PC-9 (cell line): ENCODE measurements at regions not wholly inside any gene's neighbourhood (a gene's known extent, or its start where the extent isn't known, plus 50 kb on each side); places are given as distances from the start of the nearest gene placed in this dataset.

Experiments used
- BruUV-seq: library from RNA; stranded (reverse); fragments of 400-500 nt; replicated peaks from 2 replicates; lab custom pipeline; 2021; lab: Mats Ljungman, UMichigan
- CTCF ChIA-PET: fragments of 300-600 bp; sonication (Branson Sonifier 250); formaldehyde crosslinking; loops from one replicate; lab custom pipeline; 2022; ENCODE audit warnings: antibody characterized with exemption; lab: Charles Lee
- POLR2A ChIA-PET: fragments of 300-600 bp; sonication (Branson Sonifier 250); formaldehyde crosslinking; loops from one replicate; lab custom pipeline; 2022; ENCODE audit warnings: antibody characterized with exemption; ENCODE audit not compliant: unreplicated experiment; lab: Charles Lee
- DNase-seq, 2 experiments: peaks; one replicate each; pipeline versions ENCODE4 v3.0.0 to v3.0.0-alpha.2; 2015 to 2022; ENCODE audit warnings: mixed read lengths in 1 of 2
- H2AFZ ChIP-seq: fragments of 200-600 bp; sonication (generic); 2 replicates; pipeline ENCODE4 v1.8.1; 2017; ENCODE audit warnings: antibody characterized with exemption
- H3F3A ChIP-seq: fragments of 200-600 bp; sonication (generic); 2 replicates; pipeline ENCODE4 v1.8.1; 2017; ENCODE audit warnings: antibody characterized with exemption, mild to moderate bottlenecking, low read depth; ENCODE audit not compliant: insufficient read depth
- H3K27ac ChIP-seq: fragments of 200-600 bp; sonication (generic); 2 replicates; pipeline ENCODE4 v1.6.1; 2016; ENCODE audit warnings: mixed run types
- H3K27me3 ChIP-seq: fragments of 200-600 bp; sonication (generic); 2 replicates; pipeline ENCODE4 v1.6.1; 2016; ENCODE audit warnings: low read depth, mixed run types; ENCODE audit not compliant: insufficient read depth
- H3K36me3 ChIP-seq: fragments of 200-600 bp; sonication (generic); 2 replicates; pipeline ENCODE4 v1.6.1; 2016; ENCODE audit warnings: low read depth, mixed run types
- H3K4me1 ChIP-seq: fragments of 200-600 bp; sonication (generic); replicated peaks from 2 replicates; pipeline ENCODE4 v1.6.1; 2016; ENCODE audit warnings: mixed run types; ENCODE audit not compliant: insufficient read depth
- H3K4me2 ChIP-seq: fragments of 200-600 bp; sonication (generic); 2 replicates; pipeline ENCODE4 v1.6.1; 2017; ENCODE audit warnings: mixed run types
- H3K4me3 ChIP-seq: fragments of 200-600 bp; sonication (generic); 2 replicates; pipeline ENCODE4 v1.6.1; 2016; ENCODE audit warnings: mixed run types
- H3K79me2 ChIP-seq: fragments of 200-600 bp; sonication (generic); 2 replicates; pipeline ENCODE4 v1.6.1; 2017; ENCODE audit warnings: low read depth, mixed run types
- H3K9me2 ChIP-seq: fragments of 200-600 bp; sonication (generic); 2 replicates; pipeline ENCODE4 v1.8.1; 2017; ENCODE audit warnings: mild to moderate bottlenecking; ENCODE audit not compliant: insufficient read depth
- H3K9me3 ChIP-seq: fragments of 200-600 bp; sonication (generic); 2 replicates; pipeline ENCODE4 v1.8.1; 2016; ENCODE audit warnings: low read depth; ENCODE audit not compliant: insufficient read depth
- H4K20me1 ChIP-seq: fragments of 200-600 bp; sonication (generic); 2 replicates; pipeline ENCODE4 v1.8.1; 2017; ENCODE audit not compliant: insufficient read depth
- CTCF ChIP-seq: fragments of 200-600 bp; sonication (generic); conservative IDR thresholded peaks from 2 replicates; pipeline ENCODE4 v1.6.1; 2017; ENCODE audit warnings: mixed run types, antibody characterized with exemption, mild to moderate bottlenecking, moderate library complexity
- EZH2 ChIP-seq: fragments of 200-600 bp; sonication (generic); IDR thresholded peaks from 2 replicates; pipeline ENCODE4 v1.8.0; 2017; ENCODE audit warnings: antibody characterized with exemption, low read depth
- intact Hi-C: fragments of 100-400 bp; cut with micrococcal nuclease; formaldehyde crosslinking; loops from one replicate; pipeline ENCODE4 v1.10.0; 2022; ENCODE audit not compliant: unreplicated experiment

- no peak overlapping the region for H3K27ac ChIP-seq
- H3K9me3 ChIP-seq = no peaks in the 10 kb centered on the region
- no peaks in the 10 kb centered on the region for H4K20me1 ChIP-seq
- DNase-seq = no peak
- ChIA-PET POLR2A (no interaction called here), CTCF (no interaction called here)
- no peaks in the 10 kb centered on the region for H3K27me3 ChIP-seq
- intact Hi-C loops = no loop called here
- no peak overlapping the region for H2AFZ ChIP-seq
- H3K4me2 ChIP-seq = no peak overlapping the region
- no peak overlapping the region for H3K4me3 ChIP-seq
- H3K4me1 ChIP-seq = peaks cover 11% of the 10 kb centered on the region
- BruUV-seq = no TSS peak
- no peaks in the 10 kb centered on the region for H3K36me3 ChIP-seq
- H3F3A ChIP-seq = no peaks in the 10 kb centered on the region; the same call in 1 of the 2 replicates
- H3K9me2 ChIP-seq = no peaks in the 10 kb centered on the region
- no peaks in the 10 kb centered on the region for H3K79me2 ChIP-seq
- TF ChIP-seq CTCF = no peak
- TF ChIP-seq EZH2 = no peak
Observed at GRCh38 chr5:39497322-39497721, 72.5 kb upstream of the DAB2 start.

GRCh38 chr5:39495227-39495626 lies 70.4 kb upstream of the DAB2 start:
- CTCF ChIA-PET = interaction anchor here (0.6 to 1.1 kb wide), 2 partner anchors 71 to 1290 kb away, joined by 3 read pairs; partner anchors contain the start of gene DAB2
- no peak overlapping the region for H2AFZ ChIP-seq

GRCh38 chr5:39494534-39494933 lies 69.8 kb upstream of the DAB2 start:
- Histone ChIP-seq H3F3A (no peaks in the 10 kb centered on the region; the same call in 1 of the 2 replicates), H3K79me2 (no peaks in the 10 kb centered on the region)

More at GRCh38 chr5:39495227-39495626, 70.4 kb upstream of the DAB2 start:
- intact Hi-C loops = no loop called here
- TF ChIP-seq CTCF (no peak), EZH2 (no peak)
- Histone ChIP-seq H3K27me3 (no peaks in the 10 kb centered on the region), H3K4me3 (no peak overlapping the region), H3K4me1 (peaks cover 11% of the 10 kb centered on the region), H3K9me2 (no peaks in the 10 kb centered on the region), H3F3A (no peaks in the 10 kb centered on the region; the same call in 1 of the 2 replicates), H3K4me2 (no peak overlapping the region), H3K79me2 (no peaks in the 10 kb centered on the region), H3K27ac (no peak overlapping the region), H3K36me3 (no peaks in the 10 kb centered on the region), H3K9me3 (no peaks in the 10 kb centered on the region), H4K20me1 (no peaks in the 10 kb centered on the region)
- DNase-seq = no peak
- BruUV-seq = no TSS peak
- POLR2A ChIA-PET = interaction anchor here (1.0 kb wide), 1 partner anchor 974 kb away, joined by 4 read pairs; no protein-coding TSS in a partner anchor

More at GRCh38 chr5:39494534-39494933, 69.8 kb upstream of the DAB2 start:
- H3K4me1 ChIP-seq = peaks cover 11% of the 10 kb centered on the region
- DNase-seq = no peak
- ChIA-PET POLR2A (interaction anchor here (0.6 kb wide), 1 partner anchor 1182 kb away, joined by 4 read pairs; no protein-coding TSS in a partner anchor), CTCF (interaction anchor here (1.1 kb wide), 1 partner anchor 70 kb away, joined by 3 read pairs; the partner anchor contains the start of gene DAB2)
- BruUV-seq = no TSS peak
- no peak overlapping the region for H2AFZ ChIP-seq
- intact Hi-C loops = no loop called here
- no peak overlapping the region for H3K27ac ChIP-seq
- H3K9me3 ChIP-seq = no peaks in the 10 kb centered on the region
- no peaks in the 10 kb centered on the region for H3K36me3 ChIP-seq
- TF ChIP-seq EZH2 = no peak
- no peaks in the 10 kb centered on the region for H3K9me2 ChIP-seq
- H4K20me1 ChIP-seq = no peaks in the 10 kb centered on the region
- no peak overlapping the region for H3K4me3 ChIP-seq
- H3K4me2 ChIP-seq = no peak overlapping the region
- H3K27me3 ChIP-seq = no peaks in the 10 kb centered on the region
